HG02852 (cell line): ENCODE measurements at regions not wholly inside any gene's neighbourhood (a gene's known extent, or its start where the extent isn't known, plus 50 kb on each side); places are given as distances from the start of the nearest gene placed in this dataset.
A peak's percentile ranks its signal among the peaks of the same experiment; 100 is the strongest.

Experiments
- ATAC-seq: cut with Tn5 transposase; IDR thresholded peaks from one replicate; pipeline ENCODE4 v1.9.1; 2021; ENCODE audit warnings: mild to moderate bottlenecking, moderate library complexity; ENCODE audit not compliant: unreplicated experiment

GRCh38 chr6:108778421-108779186 is 69.6 kb upstream of the ARMC2 start:
- ATAC-seq = no peak

GRCh38 chr6:108779536-108780275 is 68.5 kb upstream of the ARMC2 start:
- no peak for ATAC-seq

GRCh38 chr6:108780784-108781183 is 67.4 kb upstream of the ARMC2 start:
- no peak for ATAC-seq

GRCh38 chr6:108781419-108782100 is 66.7 kb upstream of the ARMC2 start:
- ATAC-seq = no peak

DNA sequence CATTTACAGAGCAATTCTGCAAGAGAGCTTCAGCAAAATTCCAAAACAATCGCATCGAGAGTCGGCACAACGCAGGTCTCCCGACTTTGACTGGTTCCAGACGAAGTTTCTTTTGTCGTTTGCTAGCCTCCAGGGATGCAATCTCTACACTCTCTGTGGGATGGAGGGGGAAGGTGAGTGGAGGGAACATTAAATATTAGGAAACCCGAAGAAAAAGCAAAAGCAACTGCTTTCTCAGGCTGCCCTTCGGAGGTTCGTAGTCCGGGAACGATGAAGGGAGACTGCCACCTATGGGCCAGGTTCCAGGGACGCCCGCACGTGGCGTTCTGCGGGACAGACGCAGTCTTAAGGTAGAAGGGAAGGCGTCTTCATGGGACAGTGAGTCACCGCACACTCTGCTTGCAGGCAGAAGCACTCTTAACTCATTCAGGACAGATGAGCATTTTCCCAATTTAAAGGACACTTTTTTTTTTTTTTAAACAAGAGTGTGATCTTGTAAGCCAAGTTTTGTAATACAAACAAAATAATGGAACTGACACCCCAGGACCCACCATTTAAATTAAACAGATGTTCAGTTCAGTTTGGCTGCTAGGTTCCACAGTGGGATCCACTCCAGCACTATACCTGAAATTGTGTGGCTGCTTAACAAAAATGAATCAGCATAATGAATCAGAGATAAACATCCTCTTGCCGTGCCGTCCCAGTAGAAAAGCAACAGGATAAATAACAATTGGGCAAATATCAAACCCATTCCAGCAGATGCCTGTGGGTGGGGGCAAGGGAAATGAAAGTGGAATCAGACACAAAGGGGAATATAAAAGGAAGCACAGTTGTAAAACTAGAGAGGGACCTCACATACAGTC is 65.8 kb upstream of the ARMC2 start:
- ATAC-seq = peak; percentile 85

GRCh38 chr6:108785653-108786052 is 62.6 kb upstream of the ARMC2 start:
- ATAC-seq = no peak

GRCh38 chr6:108788416-108788815 is 59.8 kb upstream of the ARMC2 start:
- no peak for ATAC-seq

DNA sequence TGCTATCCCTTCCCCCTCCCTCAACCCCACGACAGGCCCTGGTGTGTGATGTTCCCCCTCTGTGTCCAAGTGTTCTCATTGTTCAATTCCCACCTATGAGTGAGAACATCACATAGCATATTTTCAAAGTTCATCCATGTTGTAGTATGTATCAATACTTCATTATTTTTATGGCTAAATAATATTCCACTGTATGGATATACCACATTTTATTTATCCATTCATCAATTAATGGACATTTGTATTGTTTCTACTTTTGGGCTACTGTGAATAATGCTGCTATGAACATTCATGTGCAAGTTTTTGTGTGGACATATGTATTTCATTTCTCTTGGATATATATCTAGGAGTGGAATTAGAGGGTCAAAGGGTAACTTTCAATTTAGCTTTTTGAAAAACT is 58.7 kb upstream of the ARMC2 start:
- no peak for ATAC-seq

DNA sequence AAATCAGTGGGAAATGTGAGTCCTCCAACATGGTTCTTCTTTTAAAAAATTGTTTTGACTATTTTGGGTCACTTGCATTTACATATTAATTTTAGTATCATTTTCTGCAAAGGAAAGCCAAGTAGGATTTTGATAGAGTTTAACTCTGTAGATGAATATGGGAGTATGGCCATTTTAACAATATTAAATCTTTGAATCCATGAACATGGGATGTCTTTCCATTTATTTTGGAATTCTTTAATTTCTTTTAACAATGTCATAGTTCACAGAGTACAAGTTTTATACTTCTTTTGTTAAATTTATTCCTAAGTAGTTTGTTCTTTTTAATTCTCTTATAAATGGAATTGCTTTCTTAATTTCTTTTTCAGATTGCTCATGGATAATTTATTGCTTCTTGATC is 56.5 kb upstream of the ARMC2 start:
- ATAC-seq = no peak

GRCh38 chr6:108793516-108794251 is 54.5 kb upstream of the ARMC2 start:
- ATAC-seq = no peak

GRCh38 chr6:108795122-108795521 is 53.1 kb upstream of the ARMC2 start:
- no peak for ATAC-seq

DNA sequence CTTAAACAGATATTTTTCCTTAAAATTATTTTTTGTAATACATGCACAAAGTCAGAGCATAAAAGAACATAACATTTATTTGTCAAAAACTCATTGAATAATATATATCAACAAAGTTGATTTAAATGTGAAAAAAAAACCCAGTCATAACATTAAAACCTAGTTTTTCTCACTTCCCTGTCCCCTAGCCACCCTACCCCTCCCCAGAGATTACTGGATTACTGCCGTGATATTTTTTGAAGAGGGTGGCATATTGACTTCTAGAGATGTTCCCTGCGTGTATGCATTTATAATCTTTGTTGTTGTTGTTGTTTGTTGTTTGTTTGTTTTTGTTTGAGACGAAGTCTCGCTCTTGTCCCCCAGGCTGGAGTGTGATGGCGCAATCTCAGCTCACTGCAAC is 52.4 kb upstream of the ARMC2 start:
- ATAC-seq = no peak

GRCh38 chr6:108796875-108797274 is 51.3 kb upstream of the ARMC2 start:
- no peak for ATAC-seq

GRCh38 chr6:108797951-108798669 is 50.1 kb upstream of the ARMC2 start:
- no peak for ATAC-seq
